ENCODE measurements at regions not wholly inside any gene's neighbourhood (a gene's known extent, or its start where the extent isn't known, plus 50 kb on each side); places are given as distances from the start of the nearest gene placed in this dataset.

DNA sequence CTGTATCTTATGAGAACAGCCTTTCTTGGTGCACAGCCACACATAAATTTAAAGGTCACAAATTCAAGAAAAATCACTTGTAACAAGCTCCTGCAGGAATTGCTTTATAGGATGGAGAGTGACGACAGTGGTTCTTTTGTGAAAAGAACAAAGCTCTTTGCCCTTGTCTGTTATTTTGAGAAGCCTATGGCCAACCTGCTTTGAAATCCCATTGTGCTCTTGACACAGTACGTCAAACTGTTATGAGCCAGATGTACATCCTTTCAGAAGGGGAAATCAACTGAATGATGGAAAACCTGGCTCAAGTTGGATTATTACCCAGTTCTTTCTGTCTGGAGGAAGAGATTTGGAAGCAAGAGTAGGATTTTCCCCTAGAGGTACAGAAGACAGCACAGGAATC, 1454.2 kb downstream of the ARAP2 start:
- H3K4me1 ChIP-seq (ENCODE audit: insufficient read depth, insufficient read length): no peaks in the 10 kb centered on the region
- H3K9ac ChIP-seq (ENCODE audit: insufficient read length, low read depth): no peak overlapping the region
- H3K27me3 ChIP-seq (ENCODE audit: insufficient read depth, insufficient read length): no peaks in the 10 kb centered on the region
- DNase-seq (ENCODE audit: low read depth, low spot score): no peak
- no peaks in the 10 kb centered on the region for H3K9me3 ChIP-seq (ENCODE audit: insufficient read depth, low read length)
- TF ChIP-seq SUZ12 (IDR thresholded peaks at IDR 0.05; ENCODE audit: extremely low read depth, insufficient read depth, insufficient read length): no peak
- H3K36me3 ChIP-seq (ENCODE audit: insufficient read depth, insufficient read length, low read length): no peaks in the 10 kb centered on the region
- no peak overlapping the region for H3K4me3 ChIP-seq (ENCODE audit: insufficient read length, low read depth)

DNA sequence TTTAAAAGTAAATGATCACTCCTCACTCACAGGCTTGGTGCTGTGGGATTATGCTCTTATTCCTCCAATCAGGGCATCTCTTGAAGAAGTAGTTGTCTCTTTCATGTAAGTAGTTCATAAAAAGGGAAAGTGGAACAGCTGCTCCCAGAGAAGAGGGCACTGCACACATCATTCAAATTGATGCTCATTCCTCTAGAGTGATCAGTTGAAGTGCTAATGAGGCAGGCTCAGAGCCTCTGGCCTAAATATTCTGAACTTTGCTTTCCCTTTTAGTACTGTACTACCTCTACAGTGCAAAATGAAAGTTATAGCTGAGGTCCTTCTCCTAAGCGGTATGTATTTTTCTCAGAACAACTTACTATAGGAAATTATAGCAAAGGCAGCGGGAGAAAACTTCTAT, 1453.1 kb downstream of the ARAP2 start:
- DNase-seq (ENCODE audit: low read depth, low spot score): no peak
- H3K36me3 ChIP-seq (ENCODE audit: insufficient read depth, insufficient read length, low read length): no peaks in the 10 kb centered on the region
- no peaks in the 10 kb centered on the region for H3K27me3 ChIP-seq (ENCODE audit: insufficient read depth, insufficient read length)

DNA sequence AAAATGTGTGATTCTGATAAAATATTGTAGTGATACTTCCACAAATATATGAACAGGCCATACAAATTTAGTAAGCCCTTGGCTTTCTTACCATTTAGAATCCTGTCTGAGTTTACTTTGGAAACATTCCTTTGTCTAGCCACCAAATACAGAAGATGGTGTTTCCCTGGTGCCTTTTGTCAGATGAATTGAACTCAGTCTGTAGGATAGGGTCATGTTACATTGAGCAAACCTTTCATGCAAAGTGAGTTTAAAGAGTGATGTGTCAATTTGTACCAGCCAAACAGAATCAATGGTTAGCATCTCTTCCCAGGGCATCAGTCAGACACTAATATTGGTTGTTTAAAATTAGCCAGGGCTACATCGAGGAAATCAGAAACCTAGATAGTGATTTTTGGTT, 1443.4 kb downstream of the ARAP2 start:
- Histone ChIP-seq H3K9me3 (ENCODE audit: insufficient read depth, low read length) (no peaks in the 10 kb centered on the region), H3K4me3 (ENCODE audit: insufficient read length, low read depth) (no peak overlapping the region), H3K9ac (ENCODE audit: insufficient read length, low read depth) (no peak overlapping the region), H3K36me3 (ENCODE audit: insufficient read depth, insufficient read length, low read length) (no peaks in the 10 kb centered on the region), H3K27me3 (ENCODE audit: insufficient read depth, insufficient read length) (no peaks in the 10 kb centered on the region), H3K4me1 (ENCODE audit: insufficient read depth, insufficient read length) (no peaks in the 10 kb centered on the region)
- DNase-seq (ENCODE audit: low read depth, low spot score): no peak
- no peak for TF ChIP-seq ZNF274 (IDR thresholded peaks at IDR 0.05; ENCODE audit: low read depth, low read length)
- no peak for TF ChIP-seq YY1 (IDR thresholded peaks at IDR 0.05; ENCODE audit: insufficient read depth, insufficient read length)
- no peak for TF ChIP-seq SUZ12 (IDR thresholded peaks at IDR 0.05; ENCODE audit: extremely low read depth, insufficient read depth, insufficient read length)

More for the DNA sequence above, 1453.1 kb downstream of the ARAP2 start:
- TF ChIP-seq SUZ12 (IDR thresholded peaks at IDR 0.05; ENCODE audit: extremely low read depth, insufficient read depth, insufficient read length): no peak
- no peak for TF ChIP-seq ZNF274 (IDR thresholded peaks at IDR 0.05; ENCODE audit: low read depth, low read length)
- TF ChIP-seq YY1 (IDR thresholded peaks at IDR 0.05; ENCODE audit: insufficient read depth, insufficient read length): no peak
- no peak overlapping the region for H3K9ac ChIP-seq (ENCODE audit: insufficient read length, low read depth)
- no peaks in the 10 kb centered on the region for H3K4me1 ChIP-seq (ENCODE audit: insufficient read depth, insufficient read length)
- no peak overlapping the region for H3K4me3 ChIP-seq (ENCODE audit: insufficient read length, low read depth)
- H3K9me3 ChIP-seq (ENCODE audit: insufficient read depth, low read length): no peaks in the 10 kb centered on the region

DNA sequence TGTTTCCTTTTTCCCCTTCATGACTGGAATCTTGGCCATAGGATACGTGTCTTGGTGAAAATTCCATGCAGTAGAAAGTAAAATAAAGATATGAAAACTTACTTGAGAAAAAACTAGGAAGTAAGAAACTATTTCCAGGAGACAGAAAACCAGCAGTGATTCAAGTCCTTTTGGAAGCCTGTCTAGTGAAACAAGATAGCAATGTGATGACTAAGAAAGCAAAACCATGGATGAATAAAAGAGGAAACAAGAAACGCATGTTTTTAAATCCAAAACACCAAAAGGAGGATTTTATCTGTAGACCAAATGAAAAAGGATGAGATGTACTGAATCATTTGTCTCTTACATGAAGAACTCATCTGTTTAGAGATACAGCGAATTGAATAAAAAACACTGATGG, 1430.0 kb downstream of the ARAP2 start:
- TF ChIP-seq SUZ12 (IDR thresholded peaks at IDR 0.05; ENCODE audit: extremely low read depth, insufficient read depth, insufficient read length) (no peak), ZNF274 (IDR thresholded peaks at IDR 0.05; ENCODE audit: low read depth, low read length) (no peak), YY1 (IDR thresholded peaks at IDR 0.05; ENCODE audit: insufficient read depth, insufficient read length) (no peak)

DNA sequence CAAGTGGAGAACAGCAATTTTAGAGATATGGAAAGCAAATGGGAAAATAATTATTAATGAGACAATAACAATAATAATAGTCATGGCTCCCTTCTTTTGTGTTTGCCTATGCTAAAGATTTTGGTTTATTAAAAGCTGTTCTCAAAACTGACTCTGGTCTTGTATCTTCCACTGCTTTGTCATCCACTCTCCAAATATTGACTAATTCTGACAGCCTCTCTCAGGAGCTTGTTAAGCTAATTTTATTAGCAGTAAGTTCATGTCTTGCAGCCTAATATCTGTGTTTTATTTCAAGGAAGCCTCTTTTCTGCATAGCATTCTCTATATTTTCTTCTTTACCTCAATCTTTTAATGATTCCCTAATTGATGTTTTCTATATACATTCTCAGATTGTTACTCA, 1419.8 kb downstream of the ARAP2 start:
- Histone ChIP-seq H3K4me3 (ENCODE audit: insufficient read length, low read depth) (no peak overlapping the region), H3K27me3 (ENCODE audit: insufficient read depth, insufficient read length) (no peaks in the 10 kb centered on the region), H3K9me3 (ENCODE audit: insufficient read depth, low read length) (no peaks in the 10 kb centered on the region), H3K4me1 (ENCODE audit: insufficient read depth, insufficient read length) (no peaks in the 10 kb centered on the region), H3K36me3 (ENCODE audit: insufficient read depth, insufficient read length, low read length) (no peaks in the 10 kb centered on the region), H3K9ac (ENCODE audit: insufficient read length, low read depth) (no peak overlapping the region)
- DNase-seq (ENCODE audit: low read depth, low spot score): no peak
- no peak for TF ChIP-seq YY1 (IDR thresholded peaks at IDR 0.05; ENCODE audit: insufficient read depth, insufficient read length)
- TF ChIP-seq SUZ12 (IDR thresholded peaks at IDR 0.05; ENCODE audit: extremely low read depth, insufficient read depth, insufficient read length): no peak
- no peak for TF ChIP-seq ZNF274 (IDR thresholded peaks at IDR 0.05; ENCODE audit: low read depth, low read length)

More for the DNA sequence above, 1430.0 kb downstream of the ARAP2 start:
- H3K9ac ChIP-seq (ENCODE audit: insufficient read length, low read depth): no peak overlapping the region
- no peaks in the 10 kb centered on the region for H3K9me3 ChIP-seq (ENCODE audit: insufficient read depth, low read length)
- H3K27me3 ChIP-seq (ENCODE audit: insufficient read depth, insufficient read length): no peaks in the 10 kb centered on the region
- no peaks in the 10 kb centered on the region for H3K36me3 ChIP-seq (ENCODE audit: insufficient read depth, insufficient read length, low read length)
- H3K4me3 ChIP-seq (ENCODE audit: insufficient read length, low read depth): no peak overlapping the region
- no peaks in the 10 kb centered on the region for H3K4me1 ChIP-seq (ENCODE audit: insufficient read depth, insufficient read length)
- no peak for DNase-seq (ENCODE audit: low read depth, low spot score)

DNA sequence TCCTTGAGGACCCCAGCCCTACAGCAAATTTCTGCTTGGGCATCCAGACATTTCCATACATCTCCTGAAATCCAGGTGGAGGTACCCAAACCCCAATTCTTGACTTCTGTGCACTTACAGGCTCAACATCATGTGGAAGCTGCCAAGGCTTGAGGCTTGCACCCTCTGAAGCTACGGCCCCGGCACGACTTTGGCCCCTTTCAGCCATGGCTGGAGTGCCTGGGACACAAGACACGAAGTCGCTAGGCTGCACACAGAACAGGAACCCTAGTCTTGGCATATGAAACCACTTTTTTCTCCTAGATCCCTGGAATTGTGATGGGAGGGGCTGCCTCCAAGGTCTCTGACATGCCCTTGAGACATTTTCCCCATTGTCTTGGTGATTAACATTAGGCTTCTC, 1417.7 kb downstream of the ARAP2 start:
- no peak for DNase-seq (ENCODE audit: low read depth, low spot score)
- Histone ChIP-seq H3K4me3 (ENCODE audit: insufficient read length, low read depth) (no peak overlapping the region), H3K36me3 (ENCODE audit: insufficient read depth, insufficient read length, low read length) (no peaks in the 10 kb centered on the region), H3K9ac (ENCODE audit: insufficient read length, low read depth) (no peak overlapping the region), H3K4me1 (ENCODE audit: insufficient read depth, insufficient read length) (no peaks in the 10 kb centered on the region), H3K9me3 (ENCODE audit: insufficient read depth, low read length) (no peaks in the 10 kb centered on the region), H3K27me3 (ENCODE audit: insufficient read depth, insufficient read length) (no peaks in the 10 kb centered on the region)
- TF ChIP-seq ZNF274 (IDR thresholded peaks at IDR 0.05; ENCODE audit: low read depth, low read length) (no peak), SUZ12 (IDR thresholded peaks at IDR 0.05; ENCODE audit: extremely low read depth, insufficient read depth, insufficient read length) (no peak), YY1 (IDR thresholded peaks at IDR 0.05; ENCODE audit: insufficient read depth, insufficient read length) (no peak)

DNA sequence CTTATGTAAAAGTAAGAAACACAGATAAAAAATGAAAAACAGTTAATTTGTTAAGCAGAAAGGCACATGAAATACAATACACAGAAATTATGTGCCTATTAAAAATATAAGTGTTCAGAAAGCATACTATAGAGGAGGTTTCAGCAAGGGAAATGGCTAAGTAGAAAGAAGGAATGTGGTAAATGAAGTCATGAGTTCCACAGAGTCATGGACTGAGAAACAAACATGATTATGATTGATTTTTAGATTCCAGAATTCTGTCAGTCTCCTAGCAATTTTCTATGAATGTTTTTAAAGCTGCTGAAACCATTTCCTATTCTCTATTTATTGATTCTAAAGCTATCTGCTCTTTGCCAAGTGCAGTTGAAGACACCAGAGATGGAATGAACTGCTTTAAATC, 1398.4 kb downstream of the ARAP2 start:
- H3K9me3 ChIP-seq (ENCODE audit: insufficient read depth, low read length): no peaks in the 10 kb centered on the region
- TF ChIP-seq SUZ12 (IDR thresholded peaks at IDR 0.05; ENCODE audit: extremely low read depth, insufficient read depth, insufficient read length) (no peak), YY1 (IDR thresholded peaks at IDR 0.05; ENCODE audit: insufficient read depth, insufficient read length) (no peak), ZNF274 (IDR thresholded peaks at IDR 0.05; ENCODE audit: low read depth, low read length) (no peak)
- no peaks in the 10 kb centered on the region for H3K4me1 ChIP-seq (ENCODE audit: insufficient read depth, insufficient read length)
- H3K36me3 ChIP-seq (ENCODE audit: insufficient read depth, insufficient read length, low read length): no peaks in the 10 kb centered on the region
- no peak overlapping the region for H3K4me3 ChIP-seq (ENCODE audit: insufficient read length, low read depth)
- DNase-seq (ENCODE audit: low read depth, low spot score): no peak
- H3K27me3 ChIP-seq (ENCODE audit: insufficient read depth, insufficient read length): no peaks in the 10 kb centered on the region
- no peak overlapping the region for H3K9ac ChIP-seq (ENCODE audit: insufficient read length, low read depth)

DNA sequence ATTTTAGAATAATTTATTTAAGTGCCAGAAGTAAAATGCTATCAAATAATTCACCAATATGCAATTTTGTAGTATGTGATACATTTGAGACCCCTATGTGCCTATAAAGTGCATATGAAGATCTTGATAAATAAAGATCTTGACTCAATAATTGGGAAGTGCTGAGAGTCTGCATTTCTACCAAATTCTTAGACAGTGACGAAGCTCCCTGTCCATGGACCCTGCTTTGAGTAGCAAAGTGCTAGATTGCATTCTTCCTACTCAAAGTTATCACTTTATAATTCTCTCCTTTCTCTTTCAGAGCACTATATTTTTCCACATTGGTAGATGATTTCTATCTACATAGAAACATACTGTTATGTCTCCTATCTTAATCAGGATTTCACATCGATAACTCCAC, 1393.9 kb downstream of the ARAP2 start:
- Histone ChIP-seq H3K27me3 (ENCODE audit: insufficient read depth, insufficient read length) (no peaks in the 10 kb centered on the region), H3K4me3 (ENCODE audit: insufficient read length, low read depth) (no peak overlapping the region), H3K36me3 (ENCODE audit: insufficient read depth, insufficient read length, low read length) (no peaks in the 10 kb centered on the region), H3K4me1 (ENCODE audit: insufficient read depth, insufficient read length) (no peaks in the 10 kb centered on the region), H3K9ac (ENCODE audit: insufficient read length, low read depth) (no peak overlapping the region), H3K9me3 (ENCODE audit: insufficient read depth, low read length) (no peaks in the 10 kb centered on the region)
- no peak for DNase-seq (ENCODE audit: low read depth, low spot score)
- TF ChIP-seq ZNF274 (IDR thresholded peaks at IDR 0.05; ENCODE audit: low read depth, low read length): no peak
- TF ChIP-seq SUZ12 (IDR thresholded peaks at IDR 0.05; ENCODE audit: extremely low read depth, insufficient read depth, insufficient read length): no peak
- TF ChIP-seq YY1 (IDR thresholded peaks at IDR 0.05; ENCODE audit: insufficient read depth, insufficient read length): no peak

Measured in NT2/D1 (cell line).